ENCODE measurements at regions not wholly inside any gene's neighbourhood (a gene's known extent, or its start where the extent isn't known, plus 50 kb on each side); places are given as distances from the start of the nearest gene placed in this dataset.
A peak's percentile ranks its signal among the peaks of the same experiment; 100 is the strongest.

GRCh38 chr5:173733021-173733420 is 116.6 kb upstream of the BOD1 start:
- Histone ChIP-seq H3K36me3 (ENCODE audit: control insufficient read depth, insufficient read depth, low read length) (no peaks in the 10 kb centered on the region), H3K4me1 (ENCODE audit: control insufficient read depth, insufficient read depth, low read length) (peaks cover 16% of the 10 kb centered on the region), H3K27me3 (ENCODE audit: control insufficient read depth, insufficient read depth, low read length) (no peaks in the 10 kb centered on the region), H3K27ac (ENCODE audit: low read length) (no peak overlapping the region), H3K4me3 (ENCODE audit: low read length) (no peak overlapping the region), H3K9me3 (ENCODE audit: control insufficient read depth, insufficient read depth, low read length) (no peaks in the 10 kb centered on the region)
- Mint-ChIP-seq H3K36me3 (no peaks in the 10 kb centered on the region), H3K9me3 (no peaks in the 10 kb centered on the region), H3K4me1 (no peaks in the 10 kb centered on the region), H3K4me3 (no peak overlapping the region), H3K27me3 (ENCODE audit: low read depth in 2 of 2) (no peaks in the 10 kb centered on the region), H3K27ac (no peak overlapping the region)
- intact Hi-C loops (cut with micrococcal nuclease), result no loop called here
- no peak for DNase-seq
- TF ChIP-seq CTCF (IDR thresholded peaks at IDR 0.05), result no peak
- WGBS (ENCODE audit: insufficient coverage), result 78% methylated on average over 5 of the region's 5 CpGs
- no peak for ATAC-seq

- Mint-ChIP-seq H3K9me3 (no peaks in the 10 kb centered on the region), H3K36me3 (no peaks in the 10 kb centered on the region), H3K4me3 (no peak overlapping the region), H3K27ac (no peak overlapping the region), H3K27me3 (ENCODE audit: low read depth in 2 of 2) (no peaks in the 10 kb centered on the region), H3K4me1 (no peaks in the 10 kb centered on the region)
- no peaks in the 10 kb centered on the region for H3K36me3 ChIP-seq (ENCODE audit: control insufficient read depth, insufficient read depth, low read length)
- peak overlapping the region; percentile 48 for H3K27ac ChIP-seq (ENCODE audit: low read length)
- TF ChIP-seq CTCF (IDR thresholded peaks at IDR 0.05), result no peak
- H3K4me1 ChIP-seq (ENCODE audit: control insufficient read depth, insufficient read depth, low read length), result peaks cover 16% of the 10 kb centered on the region
- DNase-seq, result no peak
- whole genome bisulfite sequencing (ENCODE audit: insufficient coverage), result 86% methylated on average over 9 of the region's 9 CpGs
- ATAC-seq, result no peak
- H3K27me3 ChIP-seq (ENCODE audit: control insufficient read depth, insufficient read depth, low read length), result no peaks in the 10 kb centered on the region
- H3K9me3 ChIP-seq (ENCODE audit: control insufficient read depth, insufficient read depth, low read length), result no peaks in the 10 kb centered on the region
- intact Hi-C loops (cut with micrococcal nuclease), result no loop called here
- H3K4me3 ChIP-seq (ENCODE audit: low read length), result no peak overlapping the region
Observed at GRCh38 chr5:173733425-173733824, 117.0 kb upstream of the BOD1 start.

- H3K27ac ChIP-seq (ENCODE audit: low read length), result peak overlapping the region; percentile 48
- no peak for DNase-seq
- no peaks in the 10 kb centered on the region for H3K9me3 ChIP-seq (ENCODE audit: control insufficient read depth, insufficient read depth, low read length)
- intact Hi-C loops (cut with micrococcal nuclease), result no loop called here
- H3K4me3 ChIP-seq (ENCODE audit: low read length), result no peak overlapping the region
- Mint-ChIP-seq H3K4me1 (no peaks in the 10 kb centered on the region), H3K9me3 (no peaks in the 10 kb centered on the region), H3K4me3 (no peak overlapping the region), H3K27ac (no peak overlapping the region), H3K36me3 (no peaks in the 10 kb centered on the region), H3K27me3 (ENCODE audit: low read depth in 2 of 2) (no peaks in the 10 kb centered on the region)
- 62% methylated on average over 18 of the region's 18 CpGs for WGBS (ENCODE audit: insufficient coverage)
- TF ChIP-seq CTCF (IDR thresholded peaks at IDR 0.05), result no peak
- H3K36me3 ChIP-seq (ENCODE audit: control insufficient read depth, insufficient read depth, low read length), result no peaks in the 10 kb centered on the region
- no peaks in the 10 kb centered on the region for H3K27me3 ChIP-seq (ENCODE audit: control insufficient read depth, insufficient read depth, low read length)
- ATAC-seq, result peak in 1 of 3 donors; percentile 75
- peaks cover 16% of the 10 kb centered on the region for H3K4me1 ChIP-seq (ENCODE audit: control insufficient read depth, insufficient read depth, low read length)
Observed at GRCh38 chr5:173733831-173734501, 117.5 kb upstream of the BOD1 start.

- Mint-ChIP-seq H3K27ac (no peak overlapping the region), H3K4me1 (no peaks in the 10 kb centered on the region), H3K27me3 (ENCODE audit: low read depth in 2 of 2) (no peaks in the 10 kb centered on the region), H3K4me3 (no peak overlapping the region), H3K9me3 (no peaks in the 10 kb centered on the region), H3K36me3 (no peaks in the 10 kb centered on the region)
- H3K36me3 ChIP-seq (ENCODE audit: control insufficient read depth, insufficient read depth, low read length), result no peaks in the 10 kb centered on the region
- TF ChIP-seq CTCF (IDR thresholded peaks at IDR 0.05), result no peak
- H3K9me3 ChIP-seq (ENCODE audit: control insufficient read depth, insufficient read depth, low read length), result no peaks in the 10 kb centered on the region
- ATAC-seq, result no peak
- WGBS (ENCODE audit: insufficient coverage), result 65% methylated on average over 9 of the region's 10 CpGs
- no peaks in the 10 kb centered on the region for H3K27me3 ChIP-seq (ENCODE audit: control insufficient read depth, insufficient read depth, low read length)
- no peak overlapping the region for H3K4me3 ChIP-seq (ENCODE audit: low read length)
- intact Hi-C loops (cut with micrococcal nuclease), result no loop called here
- DNase-seq, result no peak
- H3K4me1 ChIP-seq (ENCODE audit: control insufficient read depth, insufficient read depth, low read length), result peaks cover 16% of the 10 kb centered on the region
- H3K27ac ChIP-seq (ENCODE audit: low read length), result peak overlapping the region; percentile 48
Observed at GRCh38 chr5:173734716-173735115, 118.3 kb upstream of the BOD1 start.
